GM12875 (cell line): ENCODE measurements at regions not wholly inside any gene's neighbourhood (a gene's known extent, or its start where the extent isn't known, plus 50 kb on each side); places are given as distances from the start of the nearest gene placed in this dataset.

Source experiments
- H3K4me3 ChIP-seq: one replicate; pipeline ENCODE4 v1.5.1; 2011; ENCODE audit warnings: low read depth, low read length, control low read depth
- TF ChIP-seq, protein P1 (sequence below): IDR thresholded peaks from 2 replicates; pipeline ENCODE4 v1.5.1; 2011; ENCODE audit warnings: low read depth, mild to moderate bottlenecking, control low read depth, inconsistent platforms, low read length, moderate library complexity, borderline replicate concordance; ENCODE audit not compliant: insufficient read depth

DNA sequence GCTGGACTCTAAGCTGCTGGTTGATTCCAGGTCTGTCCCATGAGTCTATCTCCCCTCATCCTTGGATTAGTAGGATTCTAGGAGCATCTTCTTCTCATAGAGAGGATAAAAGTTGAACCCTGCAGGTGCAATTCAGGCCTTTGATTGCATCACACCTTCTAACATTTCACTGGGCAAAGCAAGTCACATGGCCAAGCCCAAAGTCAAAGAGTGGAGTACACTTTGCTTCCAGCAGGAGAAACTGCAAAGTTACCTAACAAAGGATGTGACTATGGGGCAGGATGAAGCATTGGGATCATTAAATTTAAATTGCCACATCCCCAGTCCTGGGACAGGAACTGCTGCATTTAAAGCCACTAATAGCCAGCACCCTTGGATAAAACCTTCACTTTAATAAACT lies 51.0 kb upstream of the EGFLAM start:
- TF ChIP-seq, protein P1, sequence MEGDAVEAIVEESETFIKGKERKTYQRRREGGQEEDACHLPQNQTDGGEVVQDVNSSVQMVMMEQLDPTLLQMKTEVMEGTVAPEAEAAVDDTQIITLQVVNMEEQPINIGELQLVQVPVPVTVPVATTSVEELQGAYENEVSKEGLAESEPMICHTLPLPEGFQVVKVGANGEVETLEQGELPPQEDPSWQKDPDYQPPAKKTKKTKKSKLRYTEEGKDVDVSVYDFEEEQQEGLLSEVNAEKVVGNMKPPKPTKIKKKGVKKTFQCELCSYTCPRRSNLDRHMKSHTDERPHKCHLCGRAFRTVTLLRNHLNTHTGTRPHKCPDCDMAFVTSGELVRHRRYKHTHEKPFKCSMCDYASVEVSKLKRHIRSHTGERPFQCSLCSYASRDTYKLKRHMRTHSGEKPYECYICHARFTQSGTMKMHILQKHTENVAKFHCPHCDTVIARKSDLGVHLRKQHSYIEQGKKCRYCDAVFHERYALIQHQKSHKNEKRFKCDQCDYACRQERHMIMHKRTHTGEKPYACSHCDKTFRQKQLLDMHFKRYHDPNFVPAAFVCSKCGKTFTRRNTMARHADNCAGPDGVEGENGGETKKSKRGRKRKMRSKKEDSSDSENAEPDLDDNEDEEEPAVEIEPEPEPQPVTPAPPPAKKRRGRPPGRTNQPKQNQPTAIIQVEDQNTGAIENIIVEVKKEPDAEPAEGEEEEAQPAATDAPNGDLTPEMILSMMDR: no peak
- H3K4me3 ChIP-seq: no peak overlapping the region

DNA sequence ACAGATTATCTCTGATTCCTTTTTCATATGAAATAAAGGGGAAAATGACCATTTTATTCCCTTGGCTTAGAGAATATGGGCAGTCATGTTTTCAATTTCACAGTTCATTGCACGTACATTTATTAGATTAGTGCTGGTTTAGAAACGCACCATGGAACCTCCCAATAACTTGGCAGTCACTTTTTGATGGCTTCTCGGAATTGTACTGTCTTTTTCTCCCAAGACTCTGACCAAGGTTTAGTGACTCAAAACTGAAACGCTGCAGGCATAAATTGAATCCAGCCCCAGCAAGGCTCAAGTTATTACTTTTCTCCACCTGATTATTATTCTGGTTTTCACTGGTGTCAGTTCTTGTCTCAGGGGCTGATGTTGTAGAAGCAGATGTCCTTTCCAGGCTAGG lies 55.6 kb upstream of the EGFLAM start:
- TF ChIP-seq, protein P1: no peak
- H3K4me3 ChIP-seq: no peak overlapping the region

DNA sequence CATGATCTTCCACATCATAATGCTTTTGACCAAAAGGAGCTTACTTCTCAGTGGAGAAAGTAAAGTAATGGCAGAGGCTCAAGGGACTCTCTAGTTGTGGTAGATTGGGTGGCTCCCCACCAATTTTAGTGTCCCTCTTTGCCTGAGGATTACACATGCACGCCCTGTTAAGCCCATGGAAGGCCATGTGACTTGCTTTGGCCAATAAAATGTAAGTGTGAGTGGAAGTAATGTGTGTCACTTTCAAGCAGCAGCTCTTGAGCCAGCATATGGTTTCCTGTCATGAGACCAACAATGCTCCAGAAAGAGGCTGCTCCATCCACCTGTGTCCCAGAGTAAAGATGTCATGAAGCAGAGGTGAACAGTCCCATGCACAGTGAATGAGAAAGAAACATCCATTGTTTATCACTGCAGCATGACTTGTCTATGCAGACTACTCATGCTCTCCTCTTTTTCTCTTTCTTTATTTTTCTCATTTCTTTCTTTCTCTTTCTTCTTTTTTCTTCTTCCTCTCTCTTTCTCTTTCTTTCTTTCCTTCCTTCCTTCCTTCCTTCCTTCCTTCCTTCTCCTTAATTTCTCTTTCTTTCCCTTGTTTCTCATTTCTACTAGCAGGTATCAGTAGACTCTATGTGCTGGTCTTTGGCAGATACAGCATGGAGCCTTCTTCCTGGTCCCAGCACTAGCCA lies 57.3 kb upstream of the EGFLAM start:
- TF ChIP-seq, protein P1: no peak

DNA sequence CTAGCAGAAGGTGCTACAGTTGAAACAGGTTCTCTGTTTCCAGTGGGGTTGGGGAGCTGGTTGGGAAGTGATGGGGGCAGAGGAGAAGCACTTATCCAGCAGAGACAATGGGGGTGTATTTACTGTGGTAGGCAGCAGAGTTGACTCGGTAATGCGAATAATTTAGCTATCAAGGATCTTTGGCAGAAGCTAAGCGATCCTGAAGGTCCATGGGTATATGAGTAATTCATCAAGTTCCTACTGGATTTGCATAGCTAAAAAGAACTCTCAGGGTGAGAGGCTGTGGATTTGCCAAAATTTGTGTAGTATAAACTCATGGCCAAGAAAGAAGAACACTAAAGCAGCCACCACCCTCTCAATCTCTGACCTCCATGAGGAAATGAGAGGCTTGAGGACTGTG lies 61.2 kb upstream of the EGFLAM start:
- no peak overlapping the region for H3K4me3 ChIP-seq
- TF ChIP-seq, protein P1: no peak

More for the DNA sequence above, 57.3 kb upstream of the EGFLAM start:
- no peak overlapping the region for H3K4me3 ChIP-seq

DNA sequence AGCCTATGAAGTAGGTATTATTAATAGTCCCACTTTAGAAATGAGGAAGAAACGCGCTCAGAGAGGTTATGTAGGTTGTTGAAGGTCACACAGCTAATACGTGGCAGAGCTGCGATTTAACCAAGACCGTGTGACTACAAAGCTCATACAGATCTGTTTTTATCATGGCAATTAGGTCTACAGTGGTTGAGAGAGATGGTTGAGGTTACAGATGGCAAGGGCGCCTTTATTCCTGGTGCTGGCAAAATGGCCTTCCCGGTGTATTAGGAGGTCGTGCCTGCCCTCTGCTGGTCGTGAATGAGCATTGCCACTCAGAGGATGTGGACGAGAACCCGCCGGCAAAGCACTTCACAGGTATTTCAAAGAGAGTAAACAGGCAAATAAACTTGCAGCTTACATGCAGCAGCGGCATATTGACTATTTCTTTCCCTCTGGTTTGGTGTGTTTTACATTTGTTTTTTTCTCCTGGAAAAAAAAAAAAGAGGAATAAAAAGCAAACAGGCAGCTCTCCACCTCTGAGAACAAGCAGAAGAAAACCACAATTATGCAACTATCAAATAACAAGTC lies 65.3 kb upstream of the EGFLAM start:
- TF ChIP-seq, protein P1: peak; percentile 85
- no peak overlapping the region for H3K4me3 ChIP-seq

DNA sequence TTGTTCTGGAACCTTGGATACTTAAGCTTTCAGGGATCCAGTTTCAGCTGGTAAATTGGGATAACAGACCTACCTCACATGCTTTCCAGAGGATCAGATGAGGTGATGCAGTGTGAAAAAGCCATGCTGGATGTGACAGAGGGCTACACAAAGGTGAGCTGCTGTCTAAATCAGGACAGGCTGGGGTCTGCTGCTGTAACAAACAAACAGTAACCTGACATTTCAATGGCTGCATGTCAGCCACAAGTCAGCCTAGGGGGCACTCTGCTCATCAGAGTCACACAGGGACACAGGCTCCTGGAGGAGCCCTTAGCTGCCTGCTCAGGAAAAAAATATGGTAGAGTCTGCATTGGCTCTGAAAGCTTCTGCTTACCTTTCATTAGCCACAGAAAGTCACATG lies 66.7 kb upstream of the EGFLAM start:
- no peak overlapping the region for H3K4me3 ChIP-seq
- TF ChIP-seq, protein P1: no peak

DNA sequence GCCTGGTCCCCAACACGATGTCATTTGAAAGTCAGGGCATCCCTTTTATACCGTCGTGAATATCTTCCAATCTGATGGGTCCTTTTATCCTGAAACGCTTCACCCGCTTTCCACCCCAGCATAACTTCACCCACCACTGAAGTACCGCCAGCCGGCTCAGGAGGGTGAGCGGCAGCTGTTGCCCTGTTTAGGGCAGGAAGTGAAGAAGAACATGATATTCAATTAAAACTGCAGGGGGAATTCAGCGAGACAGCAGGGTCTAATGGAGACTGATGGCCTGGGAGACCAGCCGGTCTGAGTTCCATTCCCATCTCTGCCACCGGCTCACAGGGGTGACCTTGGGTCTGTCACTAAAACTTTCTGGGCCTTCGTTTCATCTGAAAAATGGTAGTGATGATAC lies 68.2 kb upstream of the EGFLAM start:
- TF ChIP-seq, protein P1: no peak

More for the DNA sequence above, 68.2 kb upstream of the EGFLAM start:
- H3K4me3 ChIP-seq: no peak overlapping the region
